ENCODE measurements at regions not wholly inside any gene's neighbourhood (a gene's known extent, or its start where the extent isn't known, plus 50 kb on each side); places are given as distances from the start of the nearest gene placed in this dataset.

DNA sequence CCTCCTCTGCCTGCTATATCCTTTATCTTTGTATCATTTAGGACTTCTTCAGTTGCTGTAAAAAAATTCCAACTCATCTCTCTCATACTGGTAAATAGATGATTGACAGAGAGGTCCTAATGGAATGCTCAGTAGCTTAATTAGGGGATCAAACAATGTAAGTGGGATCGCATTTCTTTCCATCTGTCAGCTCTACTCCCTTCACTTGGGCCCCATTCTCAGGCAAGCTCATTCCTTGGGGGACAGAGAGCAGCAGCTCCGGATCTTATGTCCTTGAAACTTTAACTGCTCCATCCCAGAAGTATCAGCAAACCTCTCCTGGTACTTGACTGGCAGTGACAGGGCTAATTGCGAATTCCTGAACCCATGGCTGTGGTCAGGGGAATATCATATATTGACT, 146.7 kb downstream of the YTHDC2 start:
- TF ChIP-seq, protein P1, sequence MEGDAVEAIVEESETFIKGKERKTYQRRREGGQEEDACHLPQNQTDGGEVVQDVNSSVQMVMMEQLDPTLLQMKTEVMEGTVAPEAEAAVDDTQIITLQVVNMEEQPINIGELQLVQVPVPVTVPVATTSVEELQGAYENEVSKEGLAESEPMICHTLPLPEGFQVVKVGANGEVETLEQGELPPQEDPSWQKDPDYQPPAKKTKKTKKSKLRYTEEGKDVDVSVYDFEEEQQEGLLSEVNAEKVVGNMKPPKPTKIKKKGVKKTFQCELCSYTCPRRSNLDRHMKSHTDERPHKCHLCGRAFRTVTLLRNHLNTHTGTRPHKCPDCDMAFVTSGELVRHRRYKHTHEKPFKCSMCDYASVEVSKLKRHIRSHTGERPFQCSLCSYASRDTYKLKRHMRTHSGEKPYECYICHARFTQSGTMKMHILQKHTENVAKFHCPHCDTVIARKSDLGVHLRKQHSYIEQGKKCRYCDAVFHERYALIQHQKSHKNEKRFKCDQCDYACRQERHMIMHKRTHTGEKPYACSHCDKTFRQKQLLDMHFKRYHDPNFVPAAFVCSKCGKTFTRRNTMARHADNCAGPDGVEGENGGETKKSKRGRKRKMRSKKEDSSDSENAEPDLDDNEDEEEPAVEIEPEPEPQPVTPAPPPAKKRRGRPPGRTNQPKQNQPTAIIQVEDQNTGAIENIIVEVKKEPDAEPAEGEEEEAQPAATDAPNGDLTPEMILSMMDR (IDR thresholded peaks at IDR 0.05) = no peak
- no peak for TF ChIP-seq POLR2A (IDR thresholded peaks at IDR 0.05)
